Body of pancreas (tissue), 4 donors: ENCODE measurements at regions not wholly inside any gene's neighbourhood (a gene's known extent, or its start where the extent isn't known, plus 50 kb on each side); places are given as distances from the start of the nearest gene placed in this dataset.

ENCODE experiments used
- ATAC-seq: fragments of 150-250 bp; one replicate; pipeline ENCODE4 v1.9.1; 2016
- DNase-seq, 4 donors: peaks; one replicate each; pipeline ENCODE4 v3.0.0-alpha.2; 2019
- H3K27ac ChIP-seq, 4 donors: fragments of 200-600 bp; sonication (generic); 1 replicate in 3 of 4; 2 replicates in 1 of 4; pipeline versions ENCODE4 v1.5.1 to v1.6.1; 2016 to 2019; ENCODE audit warnings: mild to moderate bottlenecking in 1 of 4, mixed read lengths in 1 of 4, moderate library complexity in 1 of 4
- H3K27me3 ChIP-seq, 2 donors: fragments of 200-600 bp; sonication (generic); one replicate each; pipeline ENCODE4 v1.6.0; 2016; ENCODE audit warnings: mild to moderate bottlenecking in 1 of 2
- H3K36me3 ChIP-seq, 2 donors: fragments of 200-600 bp; sonication (generic); replicated peaks in 1 of 2; 2 replicates each; pipeline ENCODE4 v1.5.1; 2016; ENCODE audit warnings: low read depth in 2 of 2; ENCODE audit not compliant: insufficient read depth in 1 of 2
- H3K4me1 ChIP-seq: fragments of 200-600 bp; sonication (generic); one replicate; pipeline ENCODE4 v1.6.0; 2016
- H3K4me3 ChIP-seq, 2 donors: fragments of 200-600 bp; sonication (generic); 1 replicate in 1 of 2; 2 replicates in 1 of 2; pipeline ENCODE4 v1.5.1; 2016 to 2019
- H3K9me3 ChIP-seq, 3 donors: fragments of 200-600 bp; sonication (generic); 1 replicate in 2 of 3; 2 replicates in 1 of 3; pipeline ENCODE4 v1.5.1; 2016
- CTCF ChIP-seq, 7 experiments: fragments of 450-650 bp in 4 of 7; fragments of 200-600 bp in 3 of 7; sonication (generic) in 3 of 7; IDR thresholded peaks; one replicate each; pipeline ENCODE4 v1.5.1; 2016 to 2019; ENCODE audit warnings: antibody characterized with exemption in 7 of 7
- POLR2A ChIP-seq, 3 donors: fragments of 450-650 bp; IDR thresholded peaks; one replicate each; pipeline ENCODE4 v1.6.1; 2016; ENCODE audit warnings: antibody characterized with exemption in 3 of 3, mild to moderate bottlenecking in 2 of 3
- WGBS, 2 donors: methylation state at CpG; one replicate each; pipeline ENCODE4 v1.1.5; 2017; 5-methylcytosine and 5-hydroxymethylcytosine counted together
- intact Hi-C: fragments of 100-400 bp; cut with DNase I; formaldehyde crosslinking; loops from one replicate; pipeline ENCODE4 v1.15.1; 2023

- H3K27ac ChIP-seq: no peak overlapping the region
- H3K27me3 ChIP-seq: no peaks in the 10 kb centered on the region
- no peaks in the 10 kb centered on the region for H3K9me3 ChIP-seq
- DNase-seq: no peak
- H3K4me1 ChIP-seq: no peaks in the 10 kb centered on the region
- H3K36me3 ChIP-seq: no peaks in the 10 kb centered on the region
- no peak overlapping the region for H3K4me3 ChIP-seq
- 44 to 53% methylated on average over 4 of the region's 4 CpGs for WGBS, 2 donors
- intact Hi-C loops: no loop called here
- no peak for TF ChIP-seq CTCF (IDR thresholded peaks at IDR 0.05)
- no peak for TF ChIP-seq POLR2A (IDR thresholded peaks at IDR 0.05)
- ATAC-seq: no peak
These were observed 281.1 kb downstream of the NPIPA8 start for GRCh38 chr16:18055411-18055916.

- intact Hi-C loops: no loop called here
- Histone ChIP-seq H3K4me1 (no peaks in the 10 kb centered on the region), H3K27ac (no peak overlapping the region), H3K27me3 (no peaks in the 10 kb centered on the region), H3K36me3 (no peaks in the 10 kb centered on the region), H3K4me3 (no peak overlapping the region), H3K9me3 (no peaks in the 10 kb centered on the region)
- WGBS, 2 donors: 70 to 79% methylated on average over 5 to 6 of the region's 6 CpGs
- ATAC-seq (no peak), DNase-seq (no peak)
- TF ChIP-seq POLR2A (IDR thresholded peaks at IDR 0.05) (no peak), CTCF (IDR thresholded peaks at IDR 0.05) (no peak)
These were observed 285.8 kb downstream of the NPIPA8 start for GRCh38 chr16:18050777-18051176.

GRCh38 chr16:18050234-18050633, 286.3 kb downstream of the NPIPA8 start:
- no peak overlapping the region for H3K27ac ChIP-seq
- H3K4me3 ChIP-seq: no peak overlapping the region
- intact Hi-C loops: no loop called here
- no peak for TF ChIP-seq POLR2A (IDR thresholded peaks at IDR 0.05)
- no peaks in the 10 kb centered on the region for H3K27me3 ChIP-seq
- DNase-seq (no peak), ATAC-seq (no peak)
- no peaks in the 10 kb centered on the region for H3K36me3 ChIP-seq
- H3K9me3 ChIP-seq: no peaks in the 10 kb centered on the region
- WGBS, 2 donors: 55 to 62% methylated on average over 6 to 7 of the region's 7 CpGs
- H3K4me1 ChIP-seq: no peaks in the 10 kb centered on the region

- ATAC-seq (no peak), DNase-seq (no peak)
- no peak overlapping the region for H3K4me3 ChIP-seq
- intact Hi-C loops: no loop called here
- no peaks in the 10 kb centered on the region for H3K9me3 ChIP-seq
- H3K27ac ChIP-seq: no peak overlapping the region
- no peaks in the 10 kb centered on the region for H3K4me1 ChIP-seq
- WGBS, 2 donors: 53 to 64% methylated on average over 6 of the region's 6 CpGs
- no peaks in the 10 kb centered on the region for H3K27me3 ChIP-seq
- no peaks in the 10 kb centered on the region for H3K36me3 ChIP-seq
- TF ChIP-seq POLR2A (IDR thresholded peaks at IDR 0.05): no peak
These were observed 286.9 kb downstream of the NPIPA8 start for GRCh38 chr16:18049547-18050133.

- WGBS, 2 donors: 67 to 76% methylated on average over 4 of the region's 4 CpGs
- no peaks in the 10 kb centered on the region for H3K27me3 ChIP-seq
- H3K36me3 ChIP-seq: no peaks in the 10 kb centered on the region
- no peaks in the 10 kb centered on the region for H3K4me1 ChIP-seq
- ATAC-seq (no peak), DNase-seq (no peak)
- no peak for TF ChIP-seq POLR2A (IDR thresholded peaks at IDR 0.05)
- TF ChIP-seq CTCF (IDR thresholded peaks at IDR 0.05): no peak
- no peaks in the 10 kb centered on the region for H3K9me3 ChIP-seq
- H3K4me3 ChIP-seq: no peak overlapping the region
- intact Hi-C loops: no loop called here
- H3K27ac ChIP-seq: no peak overlapping the region
These were observed 287.5 kb downstream of the NPIPA8 start for GRCh38 chr16:18048853-18049546.
